ENCODE measurements at regions not wholly inside any gene's neighbourhood (a gene's known extent, or its start where the extent isn't known, plus 50 kb on each side); places are given as distances from the start of the nearest gene placed in this dataset.

GRCh38 chr1:163692266-163692665, 370.5 kb downstream of the NUF2 start:
- intact Hi-C loops (cut with DNase I), result no loop called here
- Histone ChIP-seq H3K36me3 (no peaks in the 10 kb centered on the region), H3K27me3 (no peaks in the 10 kb centered on the region), H3K4me1 (ENCODE audit: insufficient read depth) (no peaks in the 10 kb centered on the region), H3K9me3 (no peaks in the 10 kb centered on the region), H3K4me3 (no peak overlapping the region), H3K27ac (no peak overlapping the region)
- DNase-seq, result no peak
- TF ChIP-seq EP300 (IDR thresholded peaks at IDR 0.05) (no peak), POLR2A (IDR thresholded peaks at IDR 0.05) (no peak)
- TF ChIP-seq, protein P1, sequence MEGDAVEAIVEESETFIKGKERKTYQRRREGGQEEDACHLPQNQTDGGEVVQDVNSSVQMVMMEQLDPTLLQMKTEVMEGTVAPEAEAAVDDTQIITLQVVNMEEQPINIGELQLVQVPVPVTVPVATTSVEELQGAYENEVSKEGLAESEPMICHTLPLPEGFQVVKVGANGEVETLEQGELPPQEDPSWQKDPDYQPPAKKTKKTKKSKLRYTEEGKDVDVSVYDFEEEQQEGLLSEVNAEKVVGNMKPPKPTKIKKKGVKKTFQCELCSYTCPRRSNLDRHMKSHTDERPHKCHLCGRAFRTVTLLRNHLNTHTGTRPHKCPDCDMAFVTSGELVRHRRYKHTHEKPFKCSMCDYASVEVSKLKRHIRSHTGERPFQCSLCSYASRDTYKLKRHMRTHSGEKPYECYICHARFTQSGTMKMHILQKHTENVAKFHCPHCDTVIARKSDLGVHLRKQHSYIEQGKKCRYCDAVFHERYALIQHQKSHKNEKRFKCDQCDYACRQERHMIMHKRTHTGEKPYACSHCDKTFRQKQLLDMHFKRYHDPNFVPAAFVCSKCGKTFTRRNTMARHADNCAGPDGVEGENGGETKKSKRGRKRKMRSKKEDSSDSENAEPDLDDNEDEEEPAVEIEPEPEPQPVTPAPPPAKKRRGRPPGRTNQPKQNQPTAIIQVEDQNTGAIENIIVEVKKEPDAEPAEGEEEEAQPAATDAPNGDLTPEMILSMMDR (IDR thresholded peaks at IDR 0.05), result no peak
- 80 to 89% (median 82%) methylated on average over 14 of the region's 14 CpGs for WGBS, 3 donors

DNA sequence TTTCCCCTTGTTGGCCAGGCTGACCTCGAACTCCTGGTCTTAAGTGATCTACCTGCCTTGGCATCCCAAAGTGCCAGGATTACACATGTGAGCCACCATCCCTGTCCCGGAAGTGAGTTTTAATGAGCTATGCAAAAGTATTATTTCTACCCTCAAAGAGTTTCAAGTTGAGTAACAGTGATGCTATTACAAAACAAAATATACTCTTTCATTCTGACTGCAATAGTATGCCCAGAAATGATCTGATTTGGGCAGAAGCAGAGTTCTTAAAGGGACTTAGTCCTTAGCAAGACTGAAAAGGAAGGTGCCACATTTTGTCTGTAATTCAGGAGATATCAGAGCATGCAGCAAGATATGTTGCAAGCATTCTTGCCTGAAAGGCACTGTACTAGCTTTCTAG, 375.4 kb downstream of the NUF2 start:
- no peak for DNase-seq
- Histone ChIP-seq H3K9me3 (no peaks in the 10 kb centered on the region), H3K27ac (no peak overlapping the region), H3K4me3 (no peak overlapping the region), H3K27me3 (no peaks in the 10 kb centered on the region), H3K4me1 (ENCODE audit: insufficient read depth) (no peaks in the 10 kb centered on the region), H3K36me3 (no peaks in the 10 kb centered on the region)
- 44 to 66% (median 48%) methylated on average over 2 of the region's 2 CpGs for WGBS, 3 donors
- TF ChIP-seq POLR2A (IDR thresholded peaks at IDR 0.05) (no peak), EP300 (IDR thresholded peaks at IDR 0.05) (no peak)
- TF ChIP-seq, protein P1 (IDR thresholded peaks at IDR 0.05), result no peak
- intact Hi-C loops (cut with DNase I), result no loop called here

DNA sequence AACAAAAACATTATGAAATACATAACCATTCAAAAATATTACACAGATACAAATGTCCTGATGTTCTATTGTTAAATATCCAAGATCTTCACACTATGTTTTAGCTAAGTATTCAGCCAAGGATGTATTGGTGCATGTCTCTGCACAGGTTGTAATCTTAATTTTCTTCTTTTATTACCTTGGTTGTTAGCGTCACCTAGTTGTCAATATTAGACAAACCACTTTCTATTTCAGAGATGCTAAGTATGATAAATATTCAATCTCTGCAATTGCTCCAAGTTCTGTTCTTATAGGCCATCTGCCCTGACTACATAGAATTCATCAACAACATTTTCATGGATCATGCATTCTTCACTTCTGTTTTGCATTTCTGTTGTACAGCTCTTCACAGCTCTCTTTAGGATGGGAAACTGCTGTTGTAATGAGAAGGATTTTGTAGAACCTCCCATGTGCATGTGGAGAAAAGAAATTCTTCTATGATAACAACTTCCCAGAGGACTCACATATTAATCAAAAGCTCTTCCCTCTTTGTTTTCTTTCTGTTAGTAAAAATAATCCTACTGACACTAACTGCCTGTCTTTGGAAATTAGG, 380.1 kb downstream of the NUF2 start:
- TF ChIP-seq, protein P1 (IDR thresholded peaks at IDR 0.05), result no peak
- TF ChIP-seq EP300 (IDR thresholded peaks at IDR 0.05), result no peak
- TF ChIP-seq POLR2A (IDR thresholded peaks at IDR 0.05), result no peak
- 48 to 68% (median 48%) methylated on average over 1 of the region's 1 CpG for WGBS, 3 donors
- DNase-seq, result no peak
- intact Hi-C loops (cut with DNase I), result no loop called here
- H3K4me1 ChIP-seq (ENCODE audit: insufficient read depth), result no peaks in the 10 kb centered on the region
- no peak overlapping the region for H3K4me3 ChIP-seq
- no peaks in the 10 kb centered on the region for H3K36me3 ChIP-seq
- no peaks in the 10 kb centered on the region for H3K9me3 ChIP-seq
- no peaks in the 10 kb centered on the region for H3K27me3 ChIP-seq
- H3K27ac ChIP-seq, result no peak overlapping the region

DNA sequence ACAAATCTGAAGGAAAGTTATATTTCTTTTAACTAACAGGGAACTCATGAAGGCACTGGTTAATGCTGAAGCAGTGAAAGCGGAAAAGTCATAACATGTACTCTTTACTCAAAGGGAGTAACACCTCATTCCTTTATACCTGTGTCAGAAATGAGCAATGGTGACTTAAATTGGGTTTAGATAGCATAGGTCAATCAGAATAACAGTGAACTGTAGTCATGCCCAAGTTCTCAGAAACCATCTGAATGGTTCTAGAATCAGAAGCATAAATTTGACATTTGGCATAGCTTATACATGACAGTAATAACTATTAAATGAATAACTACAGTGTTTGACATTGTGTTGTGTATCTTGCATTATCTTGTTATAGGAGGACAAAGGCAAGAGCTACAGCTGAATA, 382.0 kb downstream of the NUF2 start:
- DNase-seq, result no peak
- 86 to 91% (median 89%) methylated on average over 1 of the region's 1 CpG for WGBS, 3 donors
- TF ChIP-seq EP300 (IDR thresholded peaks at IDR 0.05), result no peak
- TF ChIP-seq POLR2A (IDR thresholded peaks at IDR 0.05), result no peak
- H3K27ac ChIP-seq, result no peak overlapping the region
- intact Hi-C loops (cut with DNase I), result no loop called here
- no peaks in the 10 kb centered on the region for H3K36me3 ChIP-seq
- H3K9me3 ChIP-seq, result no peaks in the 10 kb centered on the region
- H3K4me1 ChIP-seq (ENCODE audit: insufficient read depth), result no peaks in the 10 kb centered on the region
- H3K4me3 ChIP-seq, result no peak overlapping the region
- no peaks in the 10 kb centered on the region for H3K27me3 ChIP-seq

GRCh38 chr1:163706915-163707314, 385.2 kb downstream of the NUF2 start:
- Histone ChIP-seq H3K4me1 (ENCODE audit: insufficient read depth) (no peaks in the 10 kb centered on the region), H3K27ac (no peak overlapping the region), H3K36me3 (no peaks in the 10 kb centered on the region), H3K4me3 (no peak overlapping the region), H3K27me3 (no peaks in the 10 kb centered on the region), H3K9me3 (no peaks in the 10 kb centered on the region)
- DNase-seq, result no peak
- intact Hi-C loops (cut with DNase I), result no loop called here
- TF ChIP-seq POLR2A (IDR thresholded peaks at IDR 0.05), result no peak
- TF ChIP-seq, protein P1 (IDR thresholded peaks at IDR 0.05), result no peak
- TF ChIP-seq EP300 (IDR thresholded peaks at IDR 0.05), result no peak
- WGBS, 3 donors, result 86 to 92% (median 92%) methylated on average over 1 of the region's 1 CpG
